Fibroblast of pulmonary artery (primary cell): ENCODE measurements at regions not wholly inside any gene's neighbourhood (a gene's known extent, or its start where the extent isn't known, plus 50 kb on each side); places are given as distances from the start of the nearest gene placed in this dataset.

Experiments
- DNase-seq: peaks from one replicate; pipeline ENCODE4 v3.0.0-alpha.2; 2010; ENCODE audit warnings: low read depth
- H3K4me3 ChIP-seq: replicated peaks from 2 replicates; pipeline ENCODE4 v1.5.1; 2011; ENCODE audit warnings: low read depth, mild to moderate bottlenecking, control low read depth, low read length, moderate library complexity
- CTCF ChIP-seq: IDR thresholded peaks from 2 replicates; pipeline ENCODE4 v1.5.1; 2011; ENCODE audit warnings: mild to moderate bottlenecking, control low read depth, low read length, inconsistent platforms; ENCODE audit errors: missing control alignments

- DNase-seq: peak; percentile 48
- TF ChIP-seq CTCF: no peak
- H3K4me3 ChIP-seq: no peak overlapping the region
These were observed 112.8 kb downstream of the LLPH start for GRCh38 chr12:66017736-66018135.
